H9 (cell line): ENCODE measurements at regions not wholly inside any gene's neighbourhood (a gene's known extent, or its start where the extent isn't known, plus 50 kb on each side); places are given as distances from the start of the nearest gene placed in this dataset.
A peak's percentile ranks its signal among the peaks of the same experiment; 100 is the strongest.
"Not testable (repeated sequence)": the region's sequence is repeated elsewhere in the genome, so short reads cannot be mapped to it uniquely, and the experiment has no call there.

Source experiments
- DNase-seq: peaks from one replicate; pipeline ENCODE4 v3.0.0-alpha.2; 2017
- H2AFZ ChIP-seq: one replicate; pipeline ENCODE4 v1.6.1; 2013; ENCODE audit warnings: mild to moderate bottlenecking, low read length, control low read depth, moderate library complexity
- H2AK5ac ChIP-seq: 2 replicates; pipeline ENCODE4 v1.6.1; 2013; ENCODE audit warnings: low read length, control low read depth, mixed read lengths; ENCODE audit not compliant: insufficient read length
- H2BK120ac ChIP-seq: one replicate; pipeline ENCODE4 v1.6.1; 2013; ENCODE audit warnings: low read depth, mild to moderate bottlenecking, low read length, control low read depth, inconsistent platforms; ENCODE audit not compliant: poor library complexity, severe bottlenecking
- H2BK12ac ChIP-seq: 2 replicates; pipeline ENCODE4 v1.6.1; 2013; ENCODE audit warnings: low read length, control low read depth, mixed read lengths, low read depth; ENCODE audit not compliant: insufficient read length
- H2BK15ac ChIP-seq: 2 replicates; pipeline ENCODE4 v1.6.1; 2013; ENCODE audit warnings: low read depth, low read length, control low read depth
- H2BK20ac ChIP-seq: one replicate; pipeline ENCODE4 v1.6.1; 2013; ENCODE audit warnings: low read depth, mild to moderate bottlenecking, low read length, control low read depth, inconsistent platforms; ENCODE audit not compliant: poor library complexity, severe bottlenecking
- H2BK5ac ChIP-seq: 2 replicates; pipeline ENCODE4 v1.6.1; 2013; ENCODE audit warnings: low read length, control low read depth, mixed read lengths; ENCODE audit not compliant: insufficient read length
- H3K14ac ChIP-seq: 2 replicates; pipeline ENCODE4 v1.6.1; 2013; ENCODE audit warnings: low read length, control low read depth; ENCODE audit not compliant: insufficient read depth
- H3K18ac ChIP-seq: 2 replicates; pipeline ENCODE4 v1.6.1; 2013; ENCODE audit warnings: low read depth, mild to moderate bottlenecking, mixed read lengths, low read length, control low read depth; ENCODE audit not compliant: insufficient read length
- H3K23ac ChIP-seq: 2 replicates; pipeline ENCODE4 v1.6.1; 2013; ENCODE audit warnings: low read length, control low read depth, mixed read lengths, low read depth; ENCODE audit not compliant: insufficient read length
- H3K23me2 ChIP-seq: 2 replicates; pipeline ENCODE4 v1.6.1; 2013; ENCODE audit warnings: low read depth, mild to moderate bottlenecking, mixed read lengths, low read length, control low read depth; ENCODE audit not compliant: insufficient read length, poor library complexity, severe bottlenecking
- H3K27ac ChIP-seq: 2 replicates; pipeline ENCODE4 v1.5.1; 2013; ENCODE audit warnings: low read length, control low read depth, mixed read lengths, low read depth; ENCODE audit not compliant: insufficient read length
- H3K27me3 ChIP-seq: 2 replicates; pipeline ENCODE4 v1.6.1; 2013; ENCODE audit warnings: low read length, control low read depth, inconsistent platforms; ENCODE audit not compliant: insufficient read depth
- H3K4ac ChIP-seq: 2 replicates; pipeline ENCODE4 v1.6.1; 2013; ENCODE audit warnings: low read depth, mild to moderate bottlenecking, control low read depth, inconsistent platforms, low read length, moderate library complexity
- H3K4me1 ChIP-seq: 2 replicates; pipeline ENCODE4 v1.6.1; 2013; ENCODE audit warnings: low read length, control low read depth, inconsistent platforms; ENCODE audit not compliant: insufficient read depth
- H3K4me2 ChIP-seq: 2 replicates; pipeline ENCODE4 v1.6.1; 2013; ENCODE audit warnings: low read length, control low read depth, mixed read lengths; ENCODE audit not compliant: insufficient read length, insufficient read depth
- H3K56ac ChIP-seq: 2 replicates; pipeline ENCODE4 v1.6.1; 2013; ENCODE audit warnings: low read depth, mild to moderate bottlenecking, mixed read lengths, low read length, control low read depth; ENCODE audit not compliant: insufficient read length
- H3K79me1 ChIP-seq: 2 replicates; pipeline ENCODE4 v1.6.1; 2013; ENCODE audit warnings: low read depth, mild to moderate bottlenecking, moderate library complexity, low read length, control low read depth, inconsistent platforms; ENCODE audit not compliant: insufficient read depth, poor library complexity, severe bottlenecking
- H3K79me2 ChIP-seq: 2 replicates; pipeline ENCODE4 v1.6.1; 2013; ENCODE audit warnings: low read length, control low read depth, inconsistent platforms; ENCODE audit not compliant: insufficient read depth
- H3K9ac ChIP-seq: 2 replicates; pipeline ENCODE4 v1.6.1; 2013; ENCODE audit warnings: low read length, control low read depth, mixed read lengths; ENCODE audit not compliant: insufficient read length; ENCODE audit errors: extremely low read depth
- H3K9me3 ChIP-seq: one replicate; pipeline ENCODE4 v1.6.1; 2013; ENCODE audit warnings: low read depth, low read length, inconsistent platforms; ENCODE audit not compliant: control insufficient read depth
- H3T11ph ChIP-seq: one replicate; pipeline ENCODE4 v1.6.1; 2013; ENCODE audit warnings: mild to moderate bottlenecking, low read length, control low read depth, inconsistent platforms
- H4K20me1 ChIP-seq: one replicate; pipeline ENCODE4 v1.6.1; 2013; ENCODE audit not compliant: control insufficient read depth, insufficient read length, insufficient read depth
- H4K5ac ChIP-seq: 2 replicates; pipeline ENCODE4 v1.6.1; 2013; ENCODE audit warnings: low read depth, mild to moderate bottlenecking, mixed read lengths, low read length, control low read depth; ENCODE audit not compliant: insufficient read length
- H4K8ac ChIP-seq: replicated peaks from 2 replicates; pipeline ENCODE4 v1.6.1; 2013; ENCODE audit warnings: low read length, control low read depth, mixed read lengths, low read depth; ENCODE audit not compliant: insufficient read length
- H4K91ac ChIP-seq: 2 replicates; pipeline ENCODE4 v1.6.1; 2013; ENCODE audit warnings: low read depth, mild to moderate bottlenecking, moderate library complexity, mixed read lengths, low read length, control low read depth; ENCODE audit not compliant: insufficient read length
- H3K27ac Mint-ChIP-seq, 3 experiments: 2 replicates in 2 of 3; 3 replicates in 1 of 3; pipeline ENCODE4 v1.8.0; 2020 to 2021; ENCODE audit warnings: mixed read lengths in 3 of 3, mild to moderate bottlenecking in 1 of 3, moderate library complexity in 1 of 3
- H3K27me3 Mint-ChIP-seq: 2 replicates; pipeline ENCODE4 v1.8.0; 2021; ENCODE audit warnings: low read depth, mild to moderate bottlenecking, moderate library complexity, mixed read lengths
- H3K36me3 Mint-ChIP-seq, 3 experiments: 2 replicates in 2 of 3; 3 replicates in 1 of 3; pipeline ENCODE4 v1.8.0; 2020 to 2021; ENCODE audit warnings: low read depth in 3 of 3, mixed read lengths in 3 of 3; ENCODE audit not compliant: insufficient read depth in 1 of 3
- H3K4me1 Mint-ChIP-seq, 2 experiments: 2 replicates each; pipeline ENCODE4 v1.8.0; 2020; ENCODE audit warnings: mixed read lengths in 2 of 2
- H3K4me3 Mint-ChIP-seq, 2 experiments: 2 replicates in 1 of 2; 3 replicates in 1 of 2; pipeline ENCODE4 v1.8.0; 2020 to 2021; ENCODE audit warnings: mild to moderate bottlenecking in 2 of 2, mixed read lengths in 2 of 2, moderate library complexity in 1 of 2
- H3K9me3 Mint-ChIP-seq, 2 experiments: 2 replicates in 1 of 2; 3 replicates in 1 of 2; pipeline ENCODE4 v1.8.0; 2020; ENCODE audit warnings: mild to moderate bottlenecking in 2 of 2, mixed read lengths in 2 of 2, moderate library complexity in 1 of 2
- CTCF ChIP-seq: fragments of 200-600 bp; sonication (generic); conservative IDR thresholded peaks from 3 replicates; pipeline ENCODE4 v1.8.0; 2021; ENCODE audit warnings: antibody characterized with exemption, mild to moderate bottlenecking
- WGBS: extraction: QIAGEN DNeasy Blood & Tissue Kit; methylation state at CpG from one replicate; pipeline ENCODE4 v1.1.7; 2013; ENCODE audit warnings: missing lambda C conversion rate, low lambda C conversion rate, mixed read lengths; ENCODE audit not compliant: insufficient read length; ENCODE audit errors: extremely low coverage; 5-methylcytosine and 5-hydroxymethylcytosine counted together

- no peak overlapping the region for H2BK120ac ChIP-seq
- peaks cover 29 to 31% of the 10 kb centered on the region in 2 experiments for H3K9me3 Mint-ChIP-seq
- H2BK15ac ChIP-seq, result no peak overlapping the region
- H2AFZ ChIP-seq, result no peak overlapping the region
- H3K27me3 ChIP-seq, result no peaks in the 10 kb centered on the region
- no peak overlapping the region for H3K4me3 Mint-ChIP-seq
- H4K20me1 ChIP-seq, result no peaks in the 10 kb centered on the region
- TF ChIP-seq CTCF, result no peak
- peak; percentile 36 for DNase-seq
- no peak overlapping the region for H3K23ac ChIP-seq
- H3K4ac ChIP-seq, result no peak overlapping the region
- no peak overlapping the region for H4K5ac ChIP-seq
- H3K23me2 ChIP-seq, result no peaks in the 10 kb centered on the region
- no peak overlapping the region for H3K9ac ChIP-seq
- H3K27me3 Mint-ChIP-seq, result no peaks in the 10 kb centered on the region
- no peak overlapping the region; the same call in 1 of the 2 replicates for H3K14ac ChIP-seq
- no peak overlapping the region for H2BK5ac ChIP-seq
- H2BK20ac ChIP-seq, result no peak overlapping the region
- no peak overlapping the region for H3K56ac ChIP-seq
- no peaks in the 10 kb centered on the region for H3K9me3 ChIP-seq
- H3K18ac ChIP-seq, result no peak overlapping the region
- H3K4me1 Mint-ChIP-seq, result peaks cover 2 to 8% of the 10 kb centered on the region in 2 experiments; a peak in 3 of 4 replicates
- H3T11ph ChIP-seq, result no peak overlapping the region
- H4K91ac ChIP-seq, result no peak overlapping the region
- H3K4me1 ChIP-seq, result no peaks in the 10 kb centered on the region
- H3K27ac Mint-ChIP-seq, result peak overlapping the region in 1 of 3 experiments; percentile 52; a peak in 1 of 7 replicates
- H4K8ac ChIP-seq, result no peak overlapping the region
- H3K27ac ChIP-seq, result no peak overlapping the region
- H2BK12ac ChIP-seq, result no peak overlapping the region
- H2AK5ac ChIP-seq, result no peak overlapping the region
- no peak overlapping the region for H3K4me2 ChIP-seq
- WGBS, result no CpG with 5 or more reads among the region's 1 CpG
- H3K36me3 Mint-ChIP-seq, result peaks cover 22 to 27% (median 22%) of the 10 kb centered on the region in 3 experiments
- H3K79me2 ChIP-seq, result no peaks in the 10 kb centered on the region
- no peaks in the 10 kb centered on the region for H3K79me1 ChIP-seq
These were observed 727.9 kb upstream of the DIAPH2 start for GRCh38 chrX:95956745-95957144.

GRCh38 chrX:95973456-95974095 is 711.1 kb upstream of the DIAPH2 start:
- H4K8ac ChIP-seq, H3K27me3 Mint-ChIP-seq, H3K79me1 ChIP-seq, H3K79me2 ChIP-seq, H3K23me2 ChIP-seq, H2AK5ac ChIP-seq, H2BK20ac ChIP-seq, H3K23ac ChIP-seq, H3K27ac ChIP-seq, H2BK5ac ChIP-seq, H3K56ac ChIP-seq, H3K14ac ChIP-seq, H4K5ac ChIP-seq, H3K18ac ChIP-seq, H4K20me1 ChIP-seq, H2AFZ ChIP-seq, H4K91ac ChIP-seq, H3K4me2 ChIP-seq, H3K9me3 Mint-ChIP-seq, H2BK15ac ChIP-seq, H3K27me3 ChIP-seq, H3K36me3 Mint-ChIP-seq, H3K4me3 Mint-ChIP-seq, DNase-seq, H3K9me3 ChIP-seq, H3K9ac ChIP-seq, H2BK12ac ChIP-seq, H3K4me1 ChIP-seq, H2BK120ac ChIP-seq, H3K4me1 Mint-ChIP-seq, H3K27ac Mint-ChIP-seq, H3K4ac ChIP-seq, H3T11ph ChIP-seq: not testable (repeated sequence)
- WGBS, result no CpG with 5 or more reads among the region's 9 CpGs
